Peyer's patch (tissue), 4 donors: ENCODE measurements at regions not wholly inside any gene's neighbourhood (a gene's known extent, or its start where the extent isn't known, plus 50 kb on each side); places are given as distances from the start of the nearest gene placed in this dataset.

Source experiments
- POLR2A ChIP-seq, 2 donors: fragments of 450-650 bp; IDR thresholded peaks; one replicate each; pipeline ENCODE4 v1.5.1; 2017; ENCODE audit warnings: antibody characterized with exemption in 2 of 2, mild to moderate bottlenecking in 2 of 2, moderate library complexity in 2 of 2
- TF ChIP-seq, protein P1 (sequence below), 6 experiments: fragments of 450-650 bp in 4 of 6; fragments of 200-600 bp in 2 of 6; sonication (generic) in 1 of 6; IDR thresholded peaks; one replicate each; pipeline ENCODE4 v1.5.1; 2017 to 2019; ENCODE audit warnings: antibody characterized with exemption in 6 of 6, mild to moderate bottlenecking in 3 of 6, moderate library complexity in 1 of 6

DNA sequence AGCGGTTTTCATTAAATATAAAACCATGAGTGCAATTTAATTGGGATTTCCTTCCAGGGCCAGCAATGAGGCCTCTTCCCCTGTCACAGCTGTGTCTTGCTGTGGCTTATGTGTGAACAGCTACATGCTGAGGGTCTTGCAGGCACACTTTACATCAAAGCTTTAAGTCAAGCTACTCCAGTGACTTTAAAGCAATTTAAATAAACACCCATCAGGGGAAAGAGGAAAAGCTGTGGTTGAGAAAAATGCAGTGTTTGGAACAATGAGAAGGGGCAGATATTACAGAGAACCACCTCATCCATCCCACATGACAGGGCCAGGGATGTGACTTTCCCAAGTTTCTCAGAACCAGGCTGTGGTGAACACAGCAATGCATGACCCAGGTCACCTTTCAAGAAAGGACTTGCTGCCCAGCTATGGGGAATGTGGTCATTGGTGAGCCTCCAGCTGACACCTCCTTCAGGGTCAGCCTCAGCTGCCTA is 115.9 kb upstream of the LPAR1 start:
- TF ChIP-seq, protein P1, sequence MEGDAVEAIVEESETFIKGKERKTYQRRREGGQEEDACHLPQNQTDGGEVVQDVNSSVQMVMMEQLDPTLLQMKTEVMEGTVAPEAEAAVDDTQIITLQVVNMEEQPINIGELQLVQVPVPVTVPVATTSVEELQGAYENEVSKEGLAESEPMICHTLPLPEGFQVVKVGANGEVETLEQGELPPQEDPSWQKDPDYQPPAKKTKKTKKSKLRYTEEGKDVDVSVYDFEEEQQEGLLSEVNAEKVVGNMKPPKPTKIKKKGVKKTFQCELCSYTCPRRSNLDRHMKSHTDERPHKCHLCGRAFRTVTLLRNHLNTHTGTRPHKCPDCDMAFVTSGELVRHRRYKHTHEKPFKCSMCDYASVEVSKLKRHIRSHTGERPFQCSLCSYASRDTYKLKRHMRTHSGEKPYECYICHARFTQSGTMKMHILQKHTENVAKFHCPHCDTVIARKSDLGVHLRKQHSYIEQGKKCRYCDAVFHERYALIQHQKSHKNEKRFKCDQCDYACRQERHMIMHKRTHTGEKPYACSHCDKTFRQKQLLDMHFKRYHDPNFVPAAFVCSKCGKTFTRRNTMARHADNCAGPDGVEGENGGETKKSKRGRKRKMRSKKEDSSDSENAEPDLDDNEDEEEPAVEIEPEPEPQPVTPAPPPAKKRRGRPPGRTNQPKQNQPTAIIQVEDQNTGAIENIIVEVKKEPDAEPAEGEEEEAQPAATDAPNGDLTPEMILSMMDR (IDR thresholded peaks at IDR 0.05), result no peak
- no peak for TF ChIP-seq POLR2A (IDR thresholded peaks at IDR 0.05)
